ENCODE measurements at regions not wholly inside any gene's neighbourhood (a gene's known extent, or its start where the extent isn't known, plus 50 kb on each side); places are given as distances from the start of the nearest gene placed in this dataset.

DNA sequence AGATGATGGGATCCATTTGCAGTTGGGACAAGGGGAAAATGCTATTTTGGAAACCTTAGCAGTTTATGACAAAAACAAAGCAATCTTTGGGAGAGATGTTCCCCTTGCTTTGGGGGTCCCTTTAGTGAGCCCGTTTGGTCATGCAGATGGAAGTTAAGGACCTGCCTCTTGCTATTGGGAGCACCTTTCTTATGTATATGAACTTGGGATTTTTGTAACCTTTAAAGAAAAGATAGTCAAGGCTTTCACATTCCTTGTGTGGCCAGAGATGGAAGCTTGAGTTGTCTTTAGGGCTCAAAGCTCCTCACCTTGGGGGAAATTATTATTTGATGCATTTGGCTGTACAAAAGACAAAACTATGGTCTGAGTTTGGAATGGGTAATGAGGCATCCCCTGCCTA lies 179.0 kb upstream of the PLPP4 start:
- Histone ChIP-seq H3K27ac (ENCODE audit: insufficient read length, low read depth, low read length) (no peak overlapping the region), H4K20me1 (ENCODE audit: control insufficient read depth, insufficient read depth, insufficient read length) (no peaks in the 10 kb centered on the region), H2BK15ac (ENCODE audit: low read depth, low read length) (no peak overlapping the region), H2BK12ac (ENCODE audit: insufficient read length, low read depth, low read length) (no peak overlapping the region), H3K23me2 (ENCODE audit: insufficient read length, low read depth, low read length, poor library complexity, severe bottlenecking) (peaks cover 2% of the 10 kb centered on the region), H4K8ac (replicated peaks; ENCODE audit: insufficient read length, low read depth, low read length) (no peak overlapping the region), H4K5ac (ENCODE audit: insufficient read length, low read depth, low read length) (no peak overlapping the region), H2BK5ac (ENCODE audit: insufficient read length, low read length) (no peak overlapping the region), H3K14ac (ENCODE audit: insufficient read depth, low read length) (no peak overlapping the region), H3T11ph (ENCODE audit: low read length) (no peak overlapping the region), H3K79me2 (ENCODE audit: insufficient read depth, low read length) (no peaks in the 10 kb centered on the region), H3K9ac (ENCODE audit: extremely low read depth, insufficient read length, low read length) (no peak overlapping the region), H3K4ac (ENCODE audit: low read depth, low read length) (no peak overlapping the region), H4K91ac (ENCODE audit: insufficient read length, low read depth, low read length) (no peak overlapping the region), H3K18ac (ENCODE audit: insufficient read length, low read depth, low read length) (no peak overlapping the region), H2BK20ac (ENCODE audit: low read depth, low read length, poor library complexity, severe bottlenecking) (no peak overlapping the region), H3K79me1 (ENCODE audit: insufficient read depth, low read depth, low read length, poor library complexity, severe bottlenecking) (no peaks in the 10 kb centered on the region), H2BK120ac (ENCODE audit: low read depth, low read length, poor library complexity, severe bottlenecking) (no peak overlapping the region), H2AK5ac (ENCODE audit: insufficient read length, low read length) (no peak overlapping the region), H3K4me1 (ENCODE audit: insufficient read depth, low read length) (peaks cover 3% of the 10 kb centered on the region), H3K27me3 (ENCODE audit: insufficient read depth, low read length) (no peaks in the 10 kb centered on the region), H3K9me3 (ENCODE audit: control insufficient read depth, low read depth, low read length) (no peaks in the 10 kb centered on the region), H3K4me2 (ENCODE audit: insufficient read depth, insufficient read length, low read length) (peak overlapping the region; percentile 28), H3K56ac (ENCODE audit: insufficient read length, low read depth, low read length) (no peak overlapping the region), H3K23ac (ENCODE audit: insufficient read length, low read depth, low read length) (no peak overlapping the region), H2AFZ (ENCODE audit: low read length) (no peak overlapping the region)
- no CpG with 5 or more reads among the region's 1 CpG for WGBS (ENCODE audit: extremely low coverage, insufficient read length, low lambda C conversion rate)
- TF ChIP-seq, protein P1, sequence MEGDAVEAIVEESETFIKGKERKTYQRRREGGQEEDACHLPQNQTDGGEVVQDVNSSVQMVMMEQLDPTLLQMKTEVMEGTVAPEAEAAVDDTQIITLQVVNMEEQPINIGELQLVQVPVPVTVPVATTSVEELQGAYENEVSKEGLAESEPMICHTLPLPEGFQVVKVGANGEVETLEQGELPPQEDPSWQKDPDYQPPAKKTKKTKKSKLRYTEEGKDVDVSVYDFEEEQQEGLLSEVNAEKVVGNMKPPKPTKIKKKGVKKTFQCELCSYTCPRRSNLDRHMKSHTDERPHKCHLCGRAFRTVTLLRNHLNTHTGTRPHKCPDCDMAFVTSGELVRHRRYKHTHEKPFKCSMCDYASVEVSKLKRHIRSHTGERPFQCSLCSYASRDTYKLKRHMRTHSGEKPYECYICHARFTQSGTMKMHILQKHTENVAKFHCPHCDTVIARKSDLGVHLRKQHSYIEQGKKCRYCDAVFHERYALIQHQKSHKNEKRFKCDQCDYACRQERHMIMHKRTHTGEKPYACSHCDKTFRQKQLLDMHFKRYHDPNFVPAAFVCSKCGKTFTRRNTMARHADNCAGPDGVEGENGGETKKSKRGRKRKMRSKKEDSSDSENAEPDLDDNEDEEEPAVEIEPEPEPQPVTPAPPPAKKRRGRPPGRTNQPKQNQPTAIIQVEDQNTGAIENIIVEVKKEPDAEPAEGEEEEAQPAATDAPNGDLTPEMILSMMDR (conservative IDR thresholded peaks at IDR 0.05): no peak
- H3K4me3 Mint-ChIP-seq: peak overlapping the region in 1 of 2 experiments; percentile 0; a peak in 1 of 5 replicates
- H3K27ac Mint-ChIP-seq: peak overlapping the region in 2 of 3 experiments; percentile 74 to 80; a peak in 4 of 7 replicates
- peaks cover 0 to 3% of the 10 kb centered on the region in 2 experiments; a peak in 1 of 5 replicates for H3K9me3 Mint-ChIP-seq
- peaks cover 33 to 39% of the 10 kb centered on the region in 2 experiments for H3K4me1 Mint-ChIP-seq
- no peaks in the 10 kb centered on the region for H3K36me3 Mint-ChIP-seq (ENCODE audit: insufficient read depth in 1 of 3, low read depth in 3 of 3)
- DNase-seq: no peak
- peaks cover 46% of the 10 kb centered on the region for H3K27me3 Mint-ChIP-seq (ENCODE audit: low read depth)

Measured in H9 (cell line).